Fibroblast of lung (primary cell): ENCODE measurements at regions not wholly inside any gene's neighbourhood (a gene's known extent, or its start where the extent isn't known, plus 50 kb on each side); places are given as distances from the start of the nearest gene placed in this dataset.

Experiments
- DNase-seq, 2 donors: peaks; one replicate each; pipeline versions ENCODE4 v3.0.0 to v3.0.0-alpha.2; 2010; ENCODE audit warnings: low read depth in 2 of 2
- H2AFZ ChIP-seq: 2 replicates; pipeline ENCODE4 v1.5.1; 2012; ENCODE audit warnings: low read length, control low read depth, inconsistent platforms
- H3K27ac ChIP-seq: 2 replicates; pipeline ENCODE4 v1.5.1; 2011; ENCODE audit warnings: low read length, control low read depth; ENCODE audit not compliant: insufficient read depth
- H3K27me3 ChIP-seq: 2 replicates; pipeline ENCODE4 v1.5.1; 2011; ENCODE audit warnings: mild to moderate bottlenecking, low read length; ENCODE audit not compliant: control insufficient read depth, insufficient read depth
- H3K36me3 ChIP-seq: 2 replicates; pipeline ENCODE4 v1.5.1; 2011; ENCODE audit warnings: low read length; ENCODE audit not compliant: control insufficient read depth, insufficient read depth
- H3K4me1 ChIP-seq: 2 replicates; pipeline ENCODE4 v1.5.1; 2011; ENCODE audit warnings: low read length; ENCODE audit not compliant: control insufficient read depth, insufficient read depth; ENCODE audit errors: extremely low read depth
- H3K4me2 ChIP-seq: 2 replicates; pipeline ENCODE4 v1.5.1; 2011; ENCODE audit warnings: low read length, control low read depth; ENCODE audit not compliant: insufficient read depth; ENCODE audit errors: extremely low read depth
- H3K4me3 ChIP-seq, 4 experiments: fragments of 200-600 bp in 1 of 4; sonication (generic) in 1 of 4; replicated peaks in 1 of 4; 2 replicates each; pipeline ENCODE4 v1.5.1; 2011 to 2016; ENCODE audit warnings: low read length in 4 of 4, low read depth in 3 of 4, mild to moderate bottlenecking in 3 of 4, control low read depth in 2 of 4, inconsistent platforms in 1 of 4, mixed read lengths in 1 of 4; ENCODE audit not compliant: insufficient read depth in 1 of 4; ENCODE audit errors: control extremely low read depth in 1 of 4
- H3K79me2 ChIP-seq: 2 replicates; pipeline ENCODE4 v1.5.1; 2012; ENCODE audit warnings: mild to moderate bottlenecking, low read length, inconsistent platforms; ENCODE audit not compliant: control insufficient read depth, insufficient read depth
- H3K9ac ChIP-seq: 2 replicates; pipeline ENCODE4 v1.5.1; 2011; ENCODE audit warnings: mild to moderate bottlenecking, low read length, control low read depth; ENCODE audit not compliant: insufficient read depth
- H3K9me3 ChIP-seq: 2 replicates; pipeline ENCODE4 v1.5.1; 2012; ENCODE audit warnings: low read depth, low read length; ENCODE audit not compliant: control insufficient read depth, insufficient read depth
- H4K20me1 ChIP-seq: 2 replicates; pipeline ENCODE4 v1.5.1; 2011; ENCODE audit warnings: low read length; ENCODE audit not compliant: control insufficient read depth, insufficient read depth; ENCODE audit errors: extremely low read depth
- CTCF ChIP-seq, 2 donors: IDR thresholded peaks in 1 of 2; conservative IDR thresholded peaks in 1 of 2; 1 replicate in 1 of 2; 2 replicates in 1 of 2; pipeline ENCODE4 v1.5.1; 2011 to 2012; ENCODE audit warnings: low read length in 2 of 2, control low read depth in 1 of 2, inconsistent platforms in 1 of 2, low read depth in 1 of 2, mild to moderate bottlenecking in 1 of 2
- EZH2 ChIP-seq: IDR thresholded peaks from 2 replicates; pipeline ENCODE4 v1.5.1; 2012; ENCODE audit warnings: low read length, control low read depth, mild to moderate bottlenecking; ENCODE audit errors: missing control alignments

GRCh38 chr4:95758001-95758400 is 81.9 kb upstream of the PDHA2 start:
- no peak for DNase-seq
- Histone ChIP-seq H3K4me2 (no peak overlapping the region), H2AFZ (no peak overlapping the region), H4K20me1 (no peaks in the 10 kb centered on the region), H3K36me3 (no peaks in the 10 kb centered on the region), H3K27ac (no peak overlapping the region), H3K79me2 (no peaks in the 10 kb centered on the region), H3K9me3 (no peaks in the 10 kb centered on the region), H3K9ac (no peak overlapping the region), H3K4me3 (no peak overlapping the region), H3K27me3 (no peaks in the 10 kb centered on the region), H3K4me1 (no peaks in the 10 kb centered on the region)
- TF ChIP-seq CTCF (conservative IDR thresholded peaks at IDR 0.05 in 1 of 2, IDR thresholded peaks at IDR 0.05 in 1 of 2; ENCODE audit: low read depth in 1 of 2, low read length in 2 of 2) (no peak), EZH2 (no peak)

- no peak overlapping the region for H2AFZ ChIP-seq
- H3K4me3 ChIP-seq, result no peak overlapping the region
- no peaks in the 10 kb centered on the region for H3K36me3 ChIP-seq
- DNase-seq, result no peak
- TF ChIP-seq EZH2 (no peak), CTCF (conservative IDR thresholded peaks at IDR 0.05 in 1 of 2, IDR thresholded peaks at IDR 0.05 in 1 of 2; ENCODE audit: low read depth in 1 of 2, low read length in 2 of 2) (no peak)
- H3K4me1 ChIP-seq, result no peaks in the 10 kb centered on the region
- no peak overlapping the region for H3K9ac ChIP-seq
- no peaks in the 10 kb centered on the region for H3K27me3 ChIP-seq
- H4K20me1 ChIP-seq, result no peaks in the 10 kb centered on the region
- H3K4me2 ChIP-seq, result no peak overlapping the region
- no peak overlapping the region for H3K27ac ChIP-seq
- no peaks in the 10 kb centered on the region for H3K9me3 ChIP-seq
- H3K79me2 ChIP-seq, result no peaks in the 10 kb centered on the region
Observed at GRCh38 chr4:95754667-95755066, 85.2 kb upstream of the PDHA2 start.

- Histone ChIP-seq H3K27me3 (no peaks in the 10 kb centered on the region), H3K4me1 (no peaks in the 10 kb centered on the region), H4K20me1 (no peaks in the 10 kb centered on the region), H3K79me2 (no peaks in the 10 kb centered on the region), H3K9me3 (no peaks in the 10 kb centered on the region), H3K27ac (no peak overlapping the region), H3K9ac (no peak overlapping the region), H3K36me3 (no peaks in the 10 kb centered on the region), H2AFZ (no peak overlapping the region), H3K4me2 (no peak overlapping the region), H3K4me3 (no peak overlapping the region)
- DNase-seq, result no peak
- no peak for TF ChIP-seq EZH2
- TF ChIP-seq CTCF (conservative IDR thresholded peaks at IDR 0.05 in 1 of 2, IDR thresholded peaks at IDR 0.05 in 1 of 2; ENCODE audit: low read depth in 1 of 2, low read length in 2 of 2), result no peak
Observed at GRCh38 chr4:95749204-95749603, 90.7 kb upstream of the PDHA2 start.
